Mammary epithelial cell (primary cell): ENCODE measurements at regions not wholly inside any gene's neighbourhood (a gene's known extent, or its start where the extent isn't known, plus 50 kb on each side); places are given as distances from the start of the nearest gene placed in this dataset.

ENCODE experiments used
- CTCF ChIP-seq, 2 donors: IDR thresholded peaks in 1 of 2; conservative IDR thresholded peaks in 1 of 2; 2 replicates each; pipeline ENCODE4 v1.5.1; 2011 to 2012; ENCODE audit warnings: inconsistent platforms in 2 of 2, low read length in 2 of 2, mild to moderate bottlenecking in 2 of 2, control low read depth in 1 of 2, low read depth in 1 of 2; ENCODE audit not compliant: insufficient read depth in 1 of 2; ENCODE audit errors: extremely low read depth in 1 of 2
- EZH2 ChIP-seq: IDR thresholded peaks from 2 replicates; pipeline ENCODE4 v1.6.1; 2012; ENCODE audit warnings: low read length, inconsistent platforms, borderline replicate concordance

- TF ChIP-seq CTCF (conservative IDR thresholded peaks at IDR 0.05 in 1 of 2, IDR thresholded peaks at IDR 0.05 in 1 of 2; ENCODE audit: extremely low read depth in 1 of 2, insufficient read depth in 1 of 2, low read depth in 1 of 2, low read length in 2 of 2) (no peak), EZH2 (no peak)
These were observed 301.0 kb upstream of the HS6ST1 start for GRCh38 chr2:128619471-128620325.
